NCI-H2081 treated with DMSO at 0.1 percent for 48 hours (cell line): ENCODE measurements at regions not wholly inside any gene's neighbourhood (a gene's known extent, or its start where the extent isn't known, plus 50 kb on each side); places are given as distances from the start of the nearest gene placed in this dataset.

Source experiments
- DNase-seq: peaks from one replicate; lab custom pipeline; 2025; lab: John Stamatoyannopoulos, UW

DNA sequence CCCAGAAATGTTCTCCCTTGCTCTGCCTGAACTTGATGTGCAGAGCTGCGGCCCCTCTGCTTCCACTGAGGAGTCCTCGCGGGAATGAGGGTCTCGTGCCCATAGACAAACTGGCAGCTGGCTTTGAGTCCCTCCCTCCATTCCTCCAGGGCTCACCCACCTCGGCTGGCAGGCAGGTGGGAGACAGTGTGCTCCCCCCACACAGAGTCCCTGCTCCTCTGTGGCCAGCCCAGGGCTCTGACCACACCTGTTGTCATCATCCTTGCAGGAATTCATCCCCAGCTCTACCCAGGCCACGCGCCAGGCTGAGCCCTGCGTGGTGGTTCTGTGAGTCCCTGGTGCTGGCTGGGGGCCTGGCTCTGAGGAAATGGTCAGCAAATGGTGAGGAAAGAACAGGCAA, 521.9 kb downstream of the TBC1D22A start:
- DNase-seq = no peak

DNA sequence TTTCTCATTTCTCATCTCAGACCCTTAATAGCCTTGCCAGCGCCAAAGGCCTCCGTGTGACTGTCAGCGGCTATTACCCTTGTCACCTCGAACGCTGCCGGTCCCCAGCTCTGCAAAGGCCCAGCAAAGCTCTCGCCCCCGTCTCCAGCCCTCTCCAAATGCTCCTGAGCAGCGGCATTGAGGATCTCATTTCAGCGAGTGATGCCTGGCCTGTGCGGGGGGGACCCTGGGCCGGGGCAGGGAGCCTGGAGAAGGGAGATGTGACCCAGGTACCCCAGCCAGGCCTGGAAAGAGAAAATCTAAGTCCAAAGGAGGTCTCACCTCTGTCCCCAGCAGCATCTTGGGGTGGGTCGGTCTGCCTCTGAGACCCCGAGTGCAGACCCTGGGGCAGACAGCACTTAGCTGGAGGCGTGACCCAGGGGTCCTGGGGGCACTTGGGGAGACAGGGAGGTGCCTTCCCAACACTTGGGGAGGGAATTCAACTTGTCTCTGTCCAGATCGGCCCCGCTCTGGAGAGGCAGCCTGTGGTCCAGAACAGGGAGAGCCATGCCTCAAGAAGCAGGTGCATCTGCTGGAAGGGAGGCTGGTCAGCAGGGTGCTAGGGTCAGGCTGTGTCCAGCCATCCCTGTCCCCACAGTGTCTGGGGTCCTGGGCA, 521.3 kb downstream of the TBC1D22A start:
- DNase-seq = no peak

GRCh38 chr22:47282851-47283250, 520.4 kb downstream of the TBC1D22A start:
- DNase-seq = no peak

DNA sequence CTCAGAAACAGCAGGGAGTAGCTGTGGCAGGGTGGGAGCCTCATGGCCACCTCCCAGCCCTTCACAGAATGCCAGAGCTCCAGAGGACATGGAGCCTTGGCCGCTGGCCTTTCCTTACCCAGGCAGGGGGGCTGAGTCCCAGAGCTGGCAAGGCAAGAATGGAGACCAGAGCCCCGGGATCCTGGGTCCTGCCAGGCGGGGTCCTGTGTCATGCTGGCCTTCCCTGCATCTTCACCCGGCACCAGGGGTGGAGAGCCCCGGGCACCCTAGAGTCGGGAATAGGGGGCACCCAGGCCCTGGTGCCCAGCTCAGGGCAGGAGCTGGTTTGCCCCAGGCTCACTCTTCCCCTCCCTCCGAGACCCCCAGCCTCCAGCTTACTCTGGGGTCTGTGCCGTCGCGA, 519.9 kb downstream of the TBC1D22A start:
- no peak for DNase-seq

DNA sequence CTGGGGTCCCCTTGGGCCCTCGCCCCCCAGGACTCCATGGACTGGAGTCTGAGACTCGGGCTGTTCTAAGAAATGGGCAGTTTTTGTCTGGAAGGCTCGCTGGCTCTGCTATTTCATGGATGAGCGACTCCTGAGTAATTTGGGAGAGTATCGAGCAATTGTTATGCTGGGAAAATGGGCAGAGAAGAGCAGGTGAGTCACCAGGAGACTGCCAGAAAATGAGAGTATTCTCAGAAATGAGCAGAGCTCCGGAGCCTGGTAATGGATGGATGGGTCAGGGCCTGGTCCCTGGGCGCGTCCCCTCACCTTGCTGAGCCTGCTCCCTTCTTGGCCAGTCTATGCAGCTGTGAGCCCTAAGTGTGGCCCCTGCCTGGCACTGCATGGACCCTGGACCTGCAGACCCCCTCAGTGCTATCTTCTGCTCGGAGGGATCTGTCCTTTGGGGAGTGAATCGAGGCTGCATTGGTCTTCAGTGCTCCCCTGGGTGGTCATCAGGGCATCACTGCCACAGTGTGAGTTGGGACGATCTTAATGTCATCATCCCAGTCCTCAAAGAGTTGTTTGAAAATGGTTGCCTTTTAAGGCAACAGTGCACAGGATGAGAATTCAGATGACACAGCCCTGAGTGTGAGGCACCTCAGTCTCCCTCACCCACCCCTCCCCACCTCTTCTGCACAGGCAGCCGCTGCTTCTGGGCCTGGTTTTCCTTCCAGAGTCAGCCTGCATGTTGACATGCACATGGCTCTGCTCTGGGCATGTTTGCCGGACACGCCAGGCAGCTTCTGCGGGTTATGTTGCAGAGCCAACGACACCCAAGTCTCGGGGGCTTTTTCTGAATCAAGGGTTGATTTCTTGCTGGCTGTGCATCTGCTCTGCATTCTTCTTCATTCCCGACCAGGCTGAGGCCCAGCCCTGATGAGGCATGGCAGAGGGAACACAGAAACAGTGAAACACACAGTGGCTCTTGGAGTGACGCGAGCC, 519.0 kb downstream of the TBC1D22A start:
- no peak for DNase-seq

DNA sequence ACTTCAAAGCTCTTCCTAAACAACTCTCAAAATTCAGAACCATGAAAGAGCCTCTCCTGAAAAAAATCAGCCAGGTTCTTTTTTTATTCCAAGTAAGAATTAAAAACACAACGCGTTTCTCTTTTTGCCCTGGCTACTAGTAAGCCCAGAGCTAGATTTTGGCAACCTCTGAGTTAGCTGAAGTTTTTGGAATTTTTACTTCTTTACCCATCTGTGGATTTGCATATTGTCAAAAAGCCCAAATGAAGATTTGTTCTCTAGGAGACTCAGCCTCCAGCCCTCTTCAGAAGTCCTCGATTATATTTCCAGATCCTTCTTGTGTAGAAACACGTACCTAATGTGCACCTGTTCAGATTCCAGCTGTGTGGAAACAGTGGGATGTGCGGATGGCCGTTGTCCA, 517.9 kb downstream of the TBC1D22A start:
- no peak for DNase-seq

DNA sequence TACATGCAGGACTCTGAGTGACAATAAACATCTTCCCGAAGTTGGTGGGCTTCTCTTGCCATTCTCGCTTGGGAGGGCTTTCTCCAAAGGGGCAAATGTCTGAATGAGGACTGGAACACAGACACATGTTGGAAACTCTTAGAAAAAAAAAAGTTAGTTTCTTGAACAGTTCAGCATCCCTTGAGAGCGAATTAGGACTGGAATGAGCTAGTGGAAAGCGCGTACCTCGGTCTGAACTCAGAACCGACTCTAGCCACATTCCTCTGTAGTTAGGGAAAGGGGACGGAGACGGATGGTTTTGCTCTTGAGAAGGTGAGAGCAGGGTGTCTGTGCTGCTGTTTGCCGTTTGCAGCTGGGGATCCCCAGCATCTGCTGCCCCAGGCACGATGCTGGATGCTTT, 517.3 kb downstream of the TBC1D22A start:
- DNase-seq = no peak

DNA sequence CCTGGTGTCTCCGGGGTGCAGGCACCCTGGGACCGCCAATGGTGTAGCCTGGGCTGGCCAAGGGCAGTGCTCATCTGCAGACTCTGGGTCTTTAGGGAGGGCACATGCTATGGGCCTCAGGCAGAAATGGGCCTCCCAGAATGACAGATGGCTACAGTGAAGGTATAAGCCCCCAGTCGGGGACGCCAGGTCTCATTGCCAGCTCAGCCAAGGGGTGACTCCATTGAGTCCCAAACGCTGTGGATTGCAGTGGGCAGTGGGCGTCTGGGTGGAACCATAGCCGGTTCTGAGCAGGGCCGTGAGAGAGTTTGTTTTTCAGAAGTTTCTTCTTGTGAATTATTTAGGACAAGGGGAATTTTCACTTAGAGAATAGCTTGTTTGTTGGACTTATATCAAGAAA, 516.9 kb downstream of the TBC1D22A start:
- DNase-seq = no peak

DNA sequence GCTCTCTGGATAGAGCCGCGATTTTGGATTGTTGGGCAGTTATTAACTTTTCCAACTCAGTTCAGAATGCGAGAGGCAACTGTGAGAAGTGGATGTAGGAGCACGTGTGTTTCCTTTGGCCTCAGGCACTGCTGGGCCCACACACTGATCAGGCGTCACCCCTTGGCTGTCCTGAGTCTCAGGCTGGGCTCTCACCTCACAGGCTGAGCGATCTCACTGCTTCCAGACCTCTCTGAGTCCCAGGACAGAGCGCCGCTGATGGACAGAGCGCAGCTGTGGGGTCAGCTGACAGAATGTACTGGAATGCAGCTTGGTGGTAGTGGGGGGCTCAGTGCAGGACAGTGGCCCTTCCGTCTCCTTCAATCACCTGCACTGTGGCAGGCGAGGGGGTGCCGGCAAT, 516.2 kb downstream of the TBC1D22A start:
- DNase-seq = no peak

GRCh38 chr22:47277531-47277930, 515.1 kb downstream of the TBC1D22A start:
- DNase-seq = no peak

DNA sequence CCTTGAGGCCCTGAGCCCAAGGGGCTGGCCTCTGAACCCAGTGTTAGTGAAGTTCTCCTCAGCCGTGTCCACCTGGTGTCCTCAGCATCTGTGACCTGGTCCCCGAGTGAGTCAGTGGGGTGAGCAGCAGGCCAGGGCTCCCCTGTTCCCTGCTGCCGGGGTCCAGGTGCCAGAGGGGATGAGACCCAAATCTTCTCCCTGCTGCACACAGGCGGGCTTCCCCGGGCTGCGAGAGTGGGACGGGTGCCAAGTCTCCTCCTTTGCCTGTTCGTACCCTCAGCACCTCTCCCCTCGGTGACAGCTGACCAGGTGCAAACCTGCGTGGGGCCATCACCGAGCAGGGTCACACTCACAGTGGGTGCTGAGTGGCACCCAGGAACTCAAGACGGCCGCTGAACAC, 514.5 kb downstream of the TBC1D22A start:
- no peak for DNase-seq

GRCh38 chr22:47276450-47276820, 514.0 kb downstream of the TBC1D22A start:
- DNase-seq = no peak

GRCh38 chr22:47275605-47276449, 513.4 kb downstream of the TBC1D22A start:
- DNase-seq = no peak

DNA sequence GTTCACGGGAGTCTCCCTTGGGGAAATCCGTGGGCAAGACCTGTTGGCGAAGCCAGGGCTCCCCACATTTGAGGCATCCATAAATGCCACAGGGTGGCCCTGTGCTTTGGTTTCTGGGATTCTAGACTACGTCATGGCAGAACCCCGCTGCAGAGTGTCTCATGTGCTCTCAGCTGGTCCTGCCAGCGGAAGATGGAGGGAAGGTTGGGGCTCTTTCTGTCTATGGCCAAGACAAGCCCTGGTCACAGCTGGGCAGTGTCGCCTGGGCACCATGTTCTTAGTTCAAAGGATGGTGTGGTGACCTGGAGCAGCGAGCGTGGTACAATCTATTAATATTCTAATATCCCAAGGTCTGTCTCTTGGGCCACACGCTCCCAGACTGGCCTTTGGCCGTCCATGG, 511.7 kb downstream of the TBC1D22A start:
- DNase-seq = no peak

DNA sequence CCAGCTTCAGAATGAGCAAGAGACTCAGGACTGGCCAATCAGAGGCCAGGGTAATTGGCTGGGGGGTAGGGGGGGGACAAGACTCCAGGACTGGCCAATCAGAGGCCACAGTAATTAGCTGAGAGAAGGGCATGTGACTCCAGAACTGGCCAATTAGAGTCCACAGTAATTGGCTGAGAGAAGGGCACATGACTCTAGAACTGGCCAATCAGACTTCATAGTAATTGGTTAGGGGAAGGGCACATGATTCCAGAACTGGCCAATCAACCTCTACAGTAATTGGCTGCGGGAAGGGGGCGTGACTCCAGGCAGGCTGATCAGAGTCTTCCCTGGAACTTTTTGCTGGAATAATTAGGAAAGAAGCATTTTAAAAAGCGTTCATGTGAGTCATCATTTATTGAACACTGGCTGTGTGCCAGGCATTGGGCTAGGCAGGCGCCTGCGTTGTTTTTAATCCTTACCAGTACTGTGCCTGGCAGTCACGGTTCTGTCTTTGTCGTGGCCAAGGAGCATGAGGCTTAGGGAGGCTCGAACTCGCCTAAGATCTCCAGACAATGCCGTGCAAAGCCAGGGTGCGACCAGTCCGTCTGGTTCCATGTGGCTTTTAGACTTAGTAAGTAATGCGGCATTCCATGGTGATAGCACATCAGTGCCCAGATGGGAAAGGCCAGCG, 508.1 kb downstream of the TBC1D22A start:
- no peak for DNase-seq

DNA sequence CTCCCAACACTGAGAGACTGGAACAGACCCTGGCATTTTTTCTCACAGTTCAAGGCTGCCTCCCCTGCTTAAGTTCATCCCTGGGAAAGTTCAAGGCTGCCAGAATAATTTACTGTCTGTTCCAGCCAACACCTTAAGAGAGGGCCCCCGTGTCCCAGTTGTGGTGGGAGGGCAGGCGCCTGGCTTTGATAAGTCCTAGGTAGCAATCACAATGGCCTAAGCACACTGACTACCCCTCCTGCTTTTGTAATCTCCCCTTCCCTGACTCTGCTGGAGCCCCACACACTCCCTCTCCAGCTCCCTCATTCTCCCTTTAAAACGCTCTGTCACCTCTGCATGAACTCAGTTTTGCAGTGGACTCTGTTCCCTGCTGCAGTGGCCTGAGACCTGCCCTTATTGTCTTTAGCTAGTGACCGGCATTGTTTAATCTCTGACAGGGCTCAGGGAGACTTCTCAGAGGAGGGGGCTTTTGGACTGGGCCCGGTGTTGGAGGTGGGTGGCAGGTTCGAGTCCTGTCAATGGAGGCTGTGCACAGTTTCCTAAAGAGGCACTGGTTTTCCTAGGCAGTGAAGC, 507.2 kb downstream of the TBC1D22A start:
- no peak for DNase-seq

- no peak for DNase-seq
Observed at GRCh38 chr22:47267513-47268282, 505.2 kb downstream of the TBC1D22A start.

DNA sequence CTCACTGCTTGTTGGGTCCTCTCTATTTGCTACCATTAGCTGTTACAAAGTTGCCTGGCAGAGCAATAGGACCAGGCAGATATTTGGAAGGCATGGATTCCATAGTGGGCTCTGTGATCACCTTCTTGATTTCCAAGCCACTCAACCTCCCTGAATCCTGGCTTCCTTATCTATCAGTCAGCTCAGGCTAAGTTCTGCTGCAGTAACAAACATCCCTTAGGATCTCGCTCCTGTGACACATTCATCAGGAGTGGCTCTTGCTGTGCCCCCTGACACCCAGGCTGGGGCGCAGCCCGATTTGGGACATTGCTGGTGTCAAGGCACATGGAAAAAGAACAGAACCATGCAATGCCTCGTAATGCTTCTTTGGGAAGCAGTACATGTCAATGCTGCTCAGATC, 503.9 kb downstream of the TBC1D22A start:
- DNase-seq = no peak

DNA sequence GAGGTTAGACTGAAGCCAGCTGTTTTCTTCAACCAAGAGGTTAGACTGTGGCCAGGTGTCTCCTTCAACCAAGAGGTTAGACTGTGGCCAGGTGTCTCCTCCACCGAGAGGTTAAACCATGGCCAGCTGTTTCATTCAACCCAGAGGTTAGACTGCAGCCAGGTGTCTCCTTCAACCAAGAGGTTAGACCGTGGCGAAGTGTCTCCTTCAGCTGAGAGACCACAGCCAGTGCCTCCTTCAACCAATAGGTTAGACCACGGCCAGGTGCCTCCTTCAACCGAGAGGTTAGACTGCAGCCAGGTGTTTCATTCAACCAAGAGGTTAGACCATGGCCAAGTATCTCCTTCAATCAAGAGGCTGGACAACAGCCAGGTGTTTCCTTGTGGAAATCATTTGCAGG, 498.1 kb downstream of the TBC1D22A start:
- no peak for DNase-seq

GRCh38 chr22:47259990-47260389, 497.5 kb downstream of the TBC1D22A start:
- no peak for DNase-seq

DNA sequence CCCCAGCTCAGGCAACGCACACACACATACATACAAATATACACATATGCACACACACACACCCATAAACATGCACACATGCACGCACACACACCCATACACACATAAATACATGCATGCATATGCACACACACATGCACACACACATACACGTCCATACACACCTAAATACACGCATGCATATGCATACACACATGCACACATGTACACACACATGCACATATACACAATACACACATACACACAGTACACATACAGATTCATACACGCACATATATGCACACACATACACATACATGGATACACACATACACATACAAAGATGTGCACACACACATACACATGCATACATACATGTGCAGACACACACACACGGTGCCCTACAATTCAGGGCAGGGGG, 496.6 kb downstream of the TBC1D22A start:
- DNase-seq = no peak
